HG03159 (cell line): ENCODE measurements at regions not wholly inside any gene's neighbourhood (a gene's known extent, or its start where the extent isn't known, plus 50 kb on each side); places are given as distances from the start of the nearest gene placed in this dataset.
"Not testable (repeated sequence)": the region's sequence is repeated elsewhere in the genome, so short reads cannot be mapped to it uniquely, and the experiment has no call there.

Source experiments
- ATAC-seq: cut with Tn5 transposase; IDR thresholded peaks from one replicate; pipeline ENCODE4 v1.9.1; 2021; ENCODE audit warnings: mild to moderate bottlenecking, moderate library complexity; ENCODE audit not compliant: unreplicated experiment

- no peak for ATAC-seq
These were observed 146.6 kb downstream of the RNASET2 start for GRCh38 chr6:166809721-166810120.

GRCh38 chr6:166806962-166807757 lies 149.2 kb downstream of the RNASET2 start:
- ATAC-seq = no peak

GRCh38 chr6:166806217-166806838 lies 150.0 kb downstream of the RNASET2 start:
- ATAC-seq = no peak

GRCh38 chr6:166803471-166803870 lies 152.9 kb downstream of the RNASET2 start:
- ATAC-seq = no peak

- no peak for ATAC-seq
These were observed 153.9 kb downstream of the RNASET2 start for GRCh38 chr6:166802401-166802800.

GRCh38 chr6:166800137-166800536 lies 156.2 kb downstream of the RNASET2 start:
- ATAC-seq = no peak

GRCh38 chr6:166798652-166799051 lies 157.7 kb downstream of the RNASET2 start:
- ATAC-seq = no peak

- ATAC-seq = no peak
These were observed 159.7 kb downstream of the RNASET2 start for GRCh38 chr6:166796610-166797009.

GRCh38 chr6:166795879-166796278 lies 160.5 kb downstream of the RNASET2 start:
- ATAC-seq = no peak

GRCh38 chr6:166790808-166791207 lies 163.8 kb upstream of the RPS6KA2 start:
- not testable (repeated sequence) for ATAC-seq

GRCh38 chr6:166788846-166789529 lies 161.9 kb upstream of the RPS6KA2 start:
- not testable (repeated sequence) for ATAC-seq

GRCh38 chr6:166786704-166787293 lies 159.7 kb upstream of the RPS6KA2 start:
- no peak for ATAC-seq

GRCh38 chr6:166785131-166785530 lies 158.1 kb upstream of the RPS6KA2 start:
- no peak for ATAC-seq

- no peak for ATAC-seq
These were observed 157.6 kb upstream of the RPS6KA2 start for GRCh38 chr6:166784691-166785090.

- ATAC-seq = no peak
These were observed 155.5 kb upstream of the RPS6KA2 start for GRCh38 chr6:166782520-166782919.

- no peak for ATAC-seq
These were observed 154.3 kb upstream of the RPS6KA2 start for GRCh38 chr6:166781331-166781730.

- no peak for ATAC-seq
These were observed 153.1 kb upstream of the RPS6KA2 start for GRCh38 chr6:166779963-166780683.

GRCh38 chr6:166779381-166779780 lies 152.3 kb upstream of the RPS6KA2 start:
- no peak for ATAC-seq

- no peak for ATAC-seq
These were observed 151.7 kb upstream of the RPS6KA2 start for GRCh38 chr6:166778776-166779175.

- no peak for ATAC-seq
These were observed 151.0 kb upstream of the RPS6KA2 start for GRCh38 chr6:166778046-166778445.

- no peak for ATAC-seq
These were observed 150.1 kb upstream of the RPS6KA2 start for GRCh38 chr6:166777096-166777630.
